GM19025 (cell line): ENCODE measurements at regions not wholly inside any gene's neighbourhood (a gene's known extent, or its start where the extent isn't known, plus 50 kb on each side); places are given as distances from the start of the nearest gene placed in this dataset.

ENCODE experiments used
- ATAC-seq: cut with Tn5 transposase; IDR thresholded peaks from one replicate; pipeline ENCODE4 v1.9.1; 2021; ENCODE audit warnings: mild to moderate bottlenecking, low read depth, moderate library complexity; ENCODE audit not compliant: unreplicated experiment

- no peak for ATAC-seq
Observed at GRCh38 chr5:67366691-67367395, 170.2 kb upstream of the CD180 start.

DNA sequence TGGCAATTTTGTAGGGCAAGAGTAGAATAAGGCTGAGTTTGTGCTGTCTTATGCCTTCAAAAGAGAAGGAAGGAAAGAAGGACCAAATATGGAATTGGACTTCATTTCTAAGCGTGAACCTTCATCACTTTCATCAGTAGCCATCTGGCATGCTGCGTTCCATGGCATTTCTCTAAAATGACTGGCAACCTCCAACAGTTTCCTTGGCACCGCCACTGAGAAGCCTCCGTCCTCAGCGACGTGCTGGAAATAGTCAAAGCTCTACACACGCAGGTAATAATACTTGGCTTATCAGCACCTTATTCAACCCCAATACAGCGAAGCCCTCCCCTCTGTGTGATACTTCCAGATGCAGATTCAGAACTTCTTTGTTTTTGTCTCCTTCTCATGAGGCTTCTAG lies 169.7 kb upstream of the CD180 start:
- ATAC-seq = no peak

DNA sequence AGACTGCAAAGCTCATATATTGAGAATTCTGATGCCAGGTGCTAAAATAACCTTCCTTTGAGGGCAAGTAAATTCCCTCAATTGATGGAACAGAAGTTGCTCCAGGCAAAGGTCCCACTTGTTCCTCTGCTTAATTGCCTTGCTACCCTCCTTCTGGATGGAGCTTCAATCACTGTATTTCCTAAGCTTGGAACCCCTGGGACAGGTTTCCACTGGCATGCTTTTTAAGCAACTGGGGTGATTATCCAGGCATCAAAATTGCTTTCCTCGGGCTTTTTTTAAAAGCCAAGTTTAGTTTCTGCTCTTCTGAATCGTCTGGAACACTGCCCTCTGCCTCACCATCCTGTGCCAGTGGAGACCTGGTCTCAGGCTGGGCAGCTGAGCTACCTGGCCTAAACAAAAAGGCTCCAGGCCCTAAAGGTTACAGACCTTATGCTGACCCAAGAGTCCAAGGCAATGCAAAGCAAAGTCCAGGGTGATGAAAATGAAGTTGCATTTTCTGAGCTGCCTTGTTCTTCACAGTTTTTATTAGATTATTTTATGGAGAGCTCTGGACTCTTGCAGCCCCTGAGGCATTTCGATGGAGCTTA lies 167.9 kb upstream of the CD180 start:
- ATAC-seq = no peak

DNA sequence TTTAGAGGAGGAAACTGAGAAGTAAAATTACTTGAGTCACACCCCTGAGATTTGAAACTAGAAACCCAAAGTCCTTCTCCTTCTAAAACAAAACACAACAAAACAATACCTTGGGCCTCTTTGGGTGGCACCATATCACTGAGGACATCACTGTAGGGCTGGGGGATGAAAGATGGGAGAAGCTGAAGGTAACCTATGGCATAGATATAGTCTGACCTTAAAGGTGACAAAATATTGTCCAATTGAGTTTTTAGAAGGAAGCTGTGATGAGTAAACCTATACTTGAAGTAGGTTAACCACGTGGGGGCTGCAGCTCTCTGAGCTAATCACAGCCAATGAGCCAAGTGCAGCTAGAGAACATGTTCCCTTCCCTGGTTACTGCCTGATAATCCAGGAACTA lies 167.4 kb upstream of the CD180 start:
- ATAC-seq = no peak

DNA sequence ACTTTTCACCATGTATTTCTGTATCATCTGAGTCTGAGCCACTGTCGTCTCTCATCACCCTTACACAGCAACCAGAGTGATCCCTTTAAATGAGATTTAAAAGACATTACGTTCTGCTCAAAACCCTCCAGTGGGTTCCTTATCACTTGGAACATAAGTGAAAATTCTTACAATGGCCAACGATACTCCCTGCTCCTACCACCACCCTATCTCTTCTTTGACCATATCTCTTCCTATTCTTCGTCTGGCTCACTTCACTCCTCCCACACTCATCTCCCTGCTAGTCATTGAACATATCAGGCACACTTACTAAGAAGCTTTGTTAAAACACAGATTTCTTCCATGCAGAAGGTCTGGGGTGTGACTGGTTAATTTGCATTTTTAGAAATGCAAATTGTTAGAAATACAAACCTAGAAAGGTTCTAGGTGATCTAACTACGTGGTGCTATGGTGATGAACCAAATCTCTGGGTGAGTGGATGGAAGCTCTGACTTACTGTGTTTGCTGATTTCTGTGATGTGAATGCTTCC lies 166.6 kb upstream of the CD180 start:
- no peak for ATAC-seq

DNA sequence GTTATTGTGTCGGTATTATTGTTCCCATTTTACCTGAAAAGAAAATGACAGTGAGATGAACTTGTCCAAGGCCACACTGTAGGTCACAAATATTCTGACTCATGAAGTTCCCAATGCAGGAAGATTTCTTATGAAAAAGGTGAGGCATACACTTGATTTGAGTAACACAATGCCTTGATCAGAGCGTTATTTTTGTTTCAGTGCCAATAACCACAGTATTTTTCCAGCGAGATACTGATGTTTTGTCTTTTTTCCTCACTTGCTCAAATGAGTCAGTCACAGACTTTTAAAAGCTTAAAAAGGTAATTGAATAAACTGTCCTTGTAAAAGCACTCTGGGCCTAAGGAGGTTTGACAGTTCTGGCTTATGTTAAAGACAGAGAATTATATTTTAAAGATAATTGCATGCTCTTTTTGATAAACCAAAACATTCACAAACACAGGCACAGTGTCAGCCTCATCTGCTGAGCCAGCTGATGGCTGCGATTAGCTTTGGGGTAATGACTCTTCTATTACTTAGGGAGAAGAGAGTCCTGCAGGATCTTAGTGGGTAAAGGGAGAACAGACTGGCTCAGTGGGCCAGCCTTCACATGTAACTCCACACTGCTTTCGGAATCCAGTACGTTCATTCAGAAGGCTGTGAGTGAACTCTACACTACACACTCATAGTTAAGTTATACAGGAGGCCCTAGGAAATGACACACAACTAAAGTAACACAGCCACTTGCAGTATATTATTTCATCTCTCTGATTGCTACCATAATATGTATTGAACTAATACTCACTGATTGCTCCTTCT lies 165.5 kb upstream of the CD180 start:
- no peak for ATAC-seq

- no peak for ATAC-seq
Observed at GRCh38 chr5:67360047-67360446, 163.4 kb upstream of the CD180 start.

DNA sequence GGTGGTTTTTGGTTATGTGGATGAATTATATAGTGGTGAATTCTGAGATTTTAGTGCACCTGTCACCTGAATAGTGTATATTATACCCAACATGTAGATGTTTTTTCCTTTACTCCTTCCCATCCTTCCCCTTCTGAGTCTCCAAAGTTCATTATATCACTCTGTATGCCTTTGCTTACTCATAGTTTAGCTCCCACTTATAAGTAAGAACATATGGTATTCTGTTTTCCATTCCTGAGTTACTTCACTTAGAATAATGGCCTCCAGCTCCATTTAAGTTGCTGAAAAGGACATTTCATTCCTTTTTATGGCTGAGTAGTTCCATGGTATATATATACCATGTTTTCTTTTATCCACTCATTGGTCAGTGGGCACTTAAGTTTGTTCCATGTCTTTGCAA lies 161.6 kb upstream of the CD180 start:
- no peak for ATAC-seq

- no peak for ATAC-seq
Observed at GRCh38 chr5:67355120-67355713, 158.6 kb upstream of the CD180 start.

DNA sequence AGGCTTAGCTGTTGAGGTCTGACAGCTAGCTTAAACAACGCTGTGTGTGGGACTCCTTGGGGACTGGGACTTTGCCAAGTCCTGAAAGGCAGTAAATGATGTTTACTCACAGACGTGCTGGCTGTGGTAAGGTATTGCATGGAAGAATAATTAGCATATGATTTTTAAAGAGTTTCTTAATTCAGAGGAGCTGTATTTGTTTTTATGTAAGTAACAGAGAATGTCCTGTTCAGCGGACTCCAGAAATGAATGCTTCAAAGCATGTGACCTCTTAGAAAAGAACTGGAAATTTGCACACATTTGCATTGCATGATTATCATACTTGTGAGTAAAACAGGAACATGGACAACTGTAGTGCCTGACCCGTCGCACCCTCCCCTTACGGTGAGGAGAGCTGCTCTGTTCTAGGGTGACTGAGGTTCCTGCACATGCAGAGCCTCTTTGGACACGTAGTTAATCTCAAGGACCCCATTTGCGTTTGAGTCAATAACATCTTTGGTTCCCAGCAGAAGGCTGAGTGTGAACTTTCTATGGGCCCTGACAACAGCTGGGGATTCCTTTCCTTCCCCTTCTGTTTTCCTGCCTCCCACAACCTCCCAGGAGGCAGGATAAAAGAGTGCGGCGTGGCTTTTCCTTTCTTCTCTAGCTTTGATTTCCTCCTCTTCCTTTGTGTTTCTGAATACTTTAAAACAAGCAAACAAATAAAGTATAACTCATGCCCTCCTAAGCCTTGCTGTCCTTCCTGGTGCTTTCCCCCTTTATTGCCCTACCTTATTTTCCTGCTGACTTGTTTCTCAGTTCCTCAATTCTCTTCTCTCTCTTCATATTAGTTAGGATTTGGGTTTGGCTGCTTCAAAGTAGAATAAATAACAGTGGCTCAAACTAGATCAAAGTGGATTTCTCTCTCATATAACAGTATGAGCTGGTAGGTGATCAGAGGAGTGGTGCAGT lies 157.2 kb upstream of the CD180 start:
- ATAC-seq = no peak

GRCh38 chr5:67350618-67351201 lies 154.1 kb upstream of the CD180 start:
- ATAC-seq = no peak

DNA sequence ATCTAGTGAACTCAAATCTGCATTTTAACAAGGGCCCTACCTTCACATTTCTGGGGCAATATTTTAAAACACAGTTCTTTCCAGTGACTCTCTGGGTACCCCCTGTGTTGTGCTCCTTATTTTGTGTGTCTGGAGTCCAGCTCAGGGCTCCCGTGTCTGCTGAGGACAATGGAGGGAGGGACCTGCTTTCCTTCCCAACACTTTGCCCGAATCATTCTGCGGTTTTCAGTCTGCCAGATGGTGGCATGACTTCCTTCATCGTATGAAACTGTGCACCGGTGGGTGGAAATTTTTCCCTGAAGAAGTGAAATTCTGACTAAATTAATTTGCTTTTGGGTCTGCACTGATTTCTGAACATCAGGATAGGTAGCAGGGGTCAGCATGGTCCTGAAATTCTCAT lies 153.6 kb upstream of the CD180 start:
- ATAC-seq = no peak

GRCh38 chr5:67347821-67348220 lies 151.2 kb upstream of the CD180 start:
- ATAC-seq = no peak

- ATAC-seq = no peak
Observed at GRCh38 chr5:67346611-67347010, 150.0 kb upstream of the CD180 start.

GRCh38 chr5:67344870-67345269 lies 148.3 kb upstream of the CD180 start:
- ATAC-seq = no peak

- no peak for ATAC-seq
Observed at GRCh38 chr5:67343835-67344234, 147.2 kb upstream of the CD180 start.

- ATAC-seq = no peak
Observed at GRCh38 chr5:67341478-67341877, 144.9 kb upstream of the CD180 start.

DNA sequence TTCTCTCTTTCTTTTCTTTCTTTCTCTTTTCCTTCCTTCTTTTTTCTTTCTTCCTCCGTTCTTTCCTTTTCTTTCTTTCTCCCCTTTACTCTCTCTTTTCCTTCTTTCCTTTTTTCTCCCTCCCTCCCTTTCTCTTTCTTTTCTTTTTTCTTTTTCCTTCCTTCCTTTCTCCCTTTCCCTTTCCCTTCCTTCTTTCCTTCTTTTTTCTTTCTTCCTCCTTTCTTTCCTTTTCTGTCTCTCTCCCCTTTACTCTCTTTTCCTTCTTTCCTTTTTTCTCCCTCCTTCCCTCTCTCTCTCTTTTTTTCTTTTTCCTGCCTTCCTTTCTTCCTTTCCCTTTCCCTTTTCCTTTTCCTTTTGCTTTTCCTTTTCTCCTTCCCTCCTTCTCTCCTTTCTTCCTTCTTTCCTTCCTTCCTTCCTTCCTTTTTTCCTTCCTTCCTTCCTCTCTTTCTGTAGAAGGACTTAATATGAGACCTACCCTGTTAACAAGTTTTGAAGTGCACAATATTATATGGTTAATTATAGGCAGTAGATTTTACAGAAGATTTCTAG lies 142.7 kb upstream of the CD180 start:
- no peak for ATAC-seq

DNA sequence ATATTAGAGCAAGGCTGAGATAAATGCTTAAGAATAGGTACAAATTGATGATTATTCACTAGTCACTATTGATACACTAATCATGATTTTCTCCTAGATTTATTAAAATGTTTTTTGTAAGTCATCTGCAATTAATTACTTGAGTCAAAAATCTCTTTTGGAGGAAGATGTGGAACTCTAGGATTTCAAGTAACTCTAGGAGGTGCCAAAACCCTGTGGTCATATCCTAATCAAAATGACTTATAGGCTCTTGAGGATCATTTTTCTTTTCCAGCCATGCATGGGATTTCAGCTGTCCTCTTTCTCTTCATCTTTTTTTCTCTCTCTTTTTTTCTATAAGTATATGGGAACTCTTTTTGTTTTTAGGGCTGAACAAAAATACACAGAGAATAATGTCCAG lies 141.8 kb upstream of the CD180 start:
- no peak for ATAC-seq
